GM19328 (cell line): ENCODE measurements at regions not wholly inside any gene's neighbourhood (a gene's known extent, or its start where the extent isn't known, plus 50 kb on each side); places are given as distances from the start of the nearest gene placed in this dataset.

Source experiments
- ATAC-seq: cut with Tn5 transposase; IDR thresholded peaks from one replicate; pipeline ENCODE4 v1.9.1; 2021; ENCODE audit warnings: mild to moderate bottlenecking, moderate library complexity; ENCODE audit not compliant: unreplicated experiment

- no peak for ATAC-seq
Observed at GRCh38 chr12:42812086-42812485, 222.5 kb upstream of the PRICKLE1 start.

GRCh38 chr12:42810006-42810405, 220.5 kb upstream of the PRICKLE1 start:
- ATAC-seq = no peak

- no peak for ATAC-seq
Observed at GRCh38 chr12:42809226-42809625, 219.7 kb upstream of the PRICKLE1 start.

GRCh38 chr12:42807766-42808165, 218.2 kb upstream of the PRICKLE1 start:
- ATAC-seq = no peak

- ATAC-seq = no peak
Observed at GRCh38 chr12:42807251-42807650, 217.7 kb upstream of the PRICKLE1 start.

GRCh38 chr12:42804928-42805327, 215.4 kb upstream of the PRICKLE1 start:
- no peak for ATAC-seq

GRCh38 chr12:42802785-42803189, 213.2 kb upstream of the PRICKLE1 start:
- no peak for ATAC-seq

GRCh38 chr12:42801271-42801670, 211.7 kb upstream of the PRICKLE1 start:
- no peak for ATAC-seq

- no peak for ATAC-seq
Observed at GRCh38 chr12:42799966-42800365, 210.4 kb upstream of the PRICKLE1 start.

GRCh38 chr12:42798811-42799438, 209.4 kb upstream of the PRICKLE1 start:
- no peak for ATAC-seq

DNA sequence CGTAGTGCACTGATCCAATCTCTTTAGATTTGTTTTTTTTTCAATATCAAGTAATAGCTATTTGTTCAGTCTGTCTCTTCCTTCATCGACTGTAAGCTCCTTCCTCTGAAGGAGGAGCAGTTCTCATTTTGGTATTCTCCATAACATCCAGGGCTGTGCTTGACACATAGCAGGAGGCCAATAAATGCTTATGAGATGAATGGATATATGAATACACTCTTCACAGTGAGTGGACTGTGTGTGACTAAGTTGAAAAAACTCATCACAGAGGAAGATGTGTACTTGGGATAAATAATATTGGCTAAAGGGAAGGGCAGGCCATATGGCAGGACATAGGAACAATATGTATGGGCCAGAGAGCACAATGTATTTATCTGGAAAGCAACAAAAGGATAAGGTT, 205.3 kb upstream of the PRICKLE1 start:
- no peak for ATAC-seq

DNA sequence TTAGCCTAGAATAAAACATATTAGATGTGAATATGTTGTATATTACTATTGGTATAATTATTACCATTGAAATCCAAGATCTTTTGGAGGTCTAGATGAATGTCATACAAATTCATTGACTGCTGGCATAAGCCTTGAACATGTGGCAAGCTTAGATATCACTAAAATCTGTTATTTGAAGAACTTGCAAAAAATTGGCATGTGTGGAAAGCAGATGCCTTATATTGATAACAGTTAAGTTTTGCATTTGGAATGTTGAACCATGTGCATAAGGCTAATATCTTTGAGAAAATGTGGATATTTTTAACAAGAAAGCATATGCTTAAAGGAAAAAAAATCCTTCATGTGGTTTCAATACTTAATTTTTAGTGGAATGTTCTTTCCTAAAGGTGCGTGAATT, 203.6 kb upstream of the PRICKLE1 start:
- no peak for ATAC-seq

DNA sequence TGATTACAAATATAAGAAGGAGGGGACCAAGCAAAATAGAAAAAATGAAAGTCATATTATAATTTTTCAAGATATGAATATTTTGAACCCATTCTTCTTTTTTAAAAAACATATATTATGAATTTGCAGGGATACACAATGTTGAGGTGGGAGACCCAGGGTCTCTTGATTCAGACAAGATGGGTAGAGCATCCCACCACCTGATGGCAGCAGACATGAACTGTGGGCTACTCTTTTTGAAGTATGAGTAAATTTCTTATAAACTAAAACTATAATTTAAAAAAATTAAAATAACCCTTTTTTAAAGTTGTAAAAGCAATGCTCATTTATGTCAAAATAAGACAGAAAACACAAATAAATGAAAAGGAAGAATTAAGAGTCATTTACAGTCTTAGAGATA, 202.7 kb upstream of the PRICKLE1 start:
- ATAC-seq = no peak

GRCh38 chr12:42791399-42791798, 201.9 kb upstream of the PRICKLE1 start:
- no peak for ATAC-seq

DNA sequence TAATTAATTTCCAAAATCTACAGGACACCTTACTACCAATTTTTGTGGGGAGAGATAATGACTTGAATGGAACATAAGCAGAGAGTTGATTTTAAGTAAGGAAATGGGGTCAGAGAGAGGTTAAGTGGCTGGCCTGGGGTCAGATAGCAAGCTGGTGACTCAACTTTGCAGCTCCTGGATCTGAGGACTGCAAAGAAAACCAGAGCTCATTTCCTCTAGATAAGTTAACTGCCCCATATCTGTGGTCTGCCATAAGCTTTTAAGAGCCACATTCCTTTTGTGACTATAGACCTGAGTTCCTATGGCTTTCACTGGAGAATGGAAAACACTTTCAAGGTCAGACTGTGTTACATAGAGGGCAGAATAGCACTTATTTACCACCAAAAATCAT, 201.2 kb upstream of the PRICKLE1 start:
- ATAC-seq = no peak

- no peak for ATAC-seq
Observed at GRCh38 chr12:42789808-42790760, 200.5 kb upstream of the PRICKLE1 start.

DNA sequence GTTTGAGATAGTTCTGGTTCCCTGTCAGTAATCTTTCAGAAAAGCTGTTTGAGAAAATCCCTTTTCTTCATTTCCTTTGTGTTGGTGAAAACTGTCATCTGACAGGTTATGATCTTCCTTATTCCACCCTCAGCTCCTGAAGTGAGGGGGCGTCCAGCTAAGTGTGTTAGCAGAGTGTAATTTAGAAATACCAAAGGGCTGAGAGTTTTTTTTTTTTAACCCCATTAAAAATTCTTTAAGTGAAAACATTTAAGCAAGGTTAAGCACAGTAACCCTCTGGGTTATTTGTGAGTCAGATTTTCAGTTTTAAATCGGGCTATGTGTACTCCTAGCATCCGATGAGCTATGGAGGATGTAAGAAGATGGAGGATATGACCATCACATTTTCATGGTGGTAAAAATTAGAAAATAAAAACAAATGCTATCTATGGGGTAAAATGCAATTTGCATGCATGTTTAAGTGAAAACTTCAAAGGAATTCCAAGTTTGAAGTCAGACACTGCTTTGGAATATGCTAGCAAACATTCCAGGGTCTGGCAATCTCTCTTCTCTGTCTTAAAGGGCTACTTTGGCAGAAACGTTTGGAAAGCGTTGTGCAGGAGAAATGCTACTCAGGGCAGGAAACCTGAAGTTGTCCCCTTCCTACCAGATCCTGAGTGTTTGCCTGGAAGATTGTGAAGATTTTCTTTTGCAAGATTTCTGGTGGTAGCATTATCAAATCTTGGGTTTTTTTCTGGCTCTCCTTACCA, 197.0 kb upstream of the PRICKLE1 start:
- no peak for ATAC-seq

- no peak for ATAC-seq
Observed at GRCh38 chr12:42785944-42786343, 196.4 kb upstream of the PRICKLE1 start.

- no peak for ATAC-seq
Observed at GRCh38 chr12:42780671-42781070, 191.1 kb upstream of the PRICKLE1 start.

DNA sequence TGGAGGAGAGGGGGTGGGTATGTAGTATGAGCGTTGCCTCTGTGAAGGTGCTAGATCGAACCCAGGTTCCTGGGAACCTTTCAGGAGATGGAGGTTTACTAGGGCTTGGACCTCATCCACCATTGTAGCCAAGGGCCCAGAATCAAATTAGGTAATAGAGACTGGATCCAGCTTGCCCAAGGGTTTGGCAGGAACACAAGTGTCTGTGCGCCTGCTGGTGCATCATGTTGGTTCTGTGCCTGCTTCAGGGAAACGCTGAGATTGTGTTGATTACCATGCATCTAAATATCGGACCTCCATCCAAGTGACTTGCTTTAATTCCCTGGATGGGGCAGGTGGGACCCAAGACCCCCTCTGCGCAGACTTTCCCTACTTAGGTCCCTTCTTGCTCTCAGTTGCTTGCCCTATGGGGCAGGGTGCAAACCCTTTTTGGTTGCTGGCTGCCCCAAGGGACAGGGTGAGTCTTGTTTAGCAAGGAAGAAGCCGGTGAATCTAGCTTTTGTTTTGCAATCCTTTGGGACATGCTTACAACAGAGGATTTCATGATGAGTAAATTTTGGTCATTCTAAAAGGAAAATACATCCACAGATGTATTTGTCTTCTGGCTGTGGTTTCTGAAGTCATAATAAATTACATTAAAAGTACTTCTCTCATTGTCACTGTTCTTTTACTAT, 189.8 kb upstream of the PRICKLE1 start:
- no peak for ATAC-seq

GRCh38 chr12:42776396-42776795, 186.8 kb upstream of the PRICKLE1 start:
- no peak for ATAC-seq
